ENCODE measurements at regions not wholly inside any gene's neighbourhood (a gene's known extent, or its start where the extent isn't known, plus 50 kb on each side); places are given as distances from the start of the nearest gene placed in this dataset.

DNA sequence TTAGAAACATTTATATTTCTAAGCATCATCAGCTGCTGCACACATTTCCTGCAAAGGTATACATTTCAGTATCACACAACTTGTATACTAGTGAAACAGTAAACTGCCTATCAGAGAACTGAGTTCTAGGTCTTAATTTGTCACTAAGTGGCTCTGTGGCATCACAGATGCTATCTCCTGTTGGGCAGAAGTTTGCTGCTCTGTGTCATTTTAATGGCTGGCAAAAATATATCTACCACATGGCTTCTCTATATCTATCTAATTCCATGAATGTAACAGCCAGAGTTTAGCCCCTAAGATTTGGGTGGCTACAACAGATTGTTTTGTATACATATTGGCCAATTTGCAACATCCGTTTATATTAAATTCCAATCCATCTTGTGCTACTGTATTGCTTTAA, 1231.9 kb upstream of the C9orf72 start:
- Mint-ChIP-seq H3K27ac (no peak overlapping the region), H3K4me3 (no peak overlapping the region), H3K4me1 (no peaks in the 10 kb centered on the region), H3K36me3 (no peaks in the 10 kb centered on the region), H3K27me3 (no peaks in the 10 kb centered on the region), H3K9me3 (no peaks in the 10 kb centered on the region)
- DNase-seq (no peak), ATAC-seq (replicated peaks) (no peak)

DNA sequence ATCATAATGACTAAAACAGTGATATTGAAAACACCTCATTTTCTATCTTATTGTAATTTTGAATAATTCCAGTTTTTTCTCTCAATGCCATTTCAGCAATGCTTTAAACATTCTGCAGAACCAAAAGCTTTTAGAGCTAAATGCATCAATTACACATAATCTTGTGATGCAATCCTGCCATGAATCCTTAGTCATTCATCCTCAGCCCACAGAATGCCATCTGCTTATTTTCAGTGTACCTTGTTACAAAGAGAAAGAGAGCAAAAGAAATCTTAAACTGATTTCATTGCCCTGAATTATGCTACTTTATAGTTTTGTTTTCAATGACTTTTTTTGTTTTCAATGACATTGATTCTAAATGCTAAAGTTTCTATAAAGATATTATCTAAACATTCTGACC, 1234.8 kb upstream of the C9orf72 start:
- no peak for ATAC-seq (replicated peaks)
- no peak overlapping the region for H3K4me3 Mint-ChIP-seq
- DNase-seq = no peak

DNA sequence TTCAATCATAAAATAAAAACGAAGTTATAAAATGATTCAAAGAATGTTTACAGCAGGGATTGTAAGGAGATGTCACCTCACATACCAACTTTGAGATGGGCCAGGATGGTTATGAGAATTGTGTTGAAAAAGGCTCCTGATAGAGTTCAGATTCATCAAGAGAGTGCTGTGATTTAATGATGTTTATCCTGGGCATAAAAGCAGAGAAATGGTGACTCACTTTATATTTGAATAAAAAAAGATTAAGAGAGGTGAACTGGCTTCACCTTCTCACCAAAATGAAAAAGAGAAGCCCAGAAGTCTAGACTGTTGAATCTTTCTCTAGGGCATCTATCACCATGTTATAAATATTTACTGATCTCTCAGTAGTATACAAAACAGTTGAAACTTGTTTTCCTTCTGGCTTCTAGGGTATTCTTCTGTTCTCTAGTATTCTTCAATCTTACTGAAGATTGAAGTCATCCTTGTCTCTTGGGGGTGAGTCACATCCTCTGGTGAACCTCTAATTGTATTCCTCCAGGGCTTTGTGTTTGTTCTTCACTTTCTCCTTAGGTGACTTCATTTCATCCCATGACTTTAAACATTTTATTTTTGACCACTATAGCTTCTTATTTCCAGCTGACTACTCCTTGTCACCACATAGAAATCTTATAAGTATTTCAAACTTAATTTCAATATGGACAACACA, 1237.3 kb upstream of the C9orf72 start:
- H3K4me1 Mint-ChIP-seq = no peaks in the 10 kb centered on the region
- no peaks in the 10 kb centered on the region for H3K36me3 Mint-ChIP-seq
- DNase-seq (no peak), ATAC-seq (replicated peaks) (no peak)
- peaks cover 0 to 1% of the 10 kb centered on the region in 2 donors for H3K9me3 Mint-ChIP-seq
- no peaks in the 10 kb centered on the region for H3K27me3 Mint-ChIP-seq
- H3K27ac Mint-ChIP-seq = no peak overlapping the region
- H3K4me3 Mint-ChIP-seq = no peak overlapping the region

More for the DNA sequence above, 1234.8 kb upstream of the C9orf72 start:
- Mint-ChIP-seq H3K4me1 (no peaks in the 10 kb centered on the region), H3K27ac (no peak overlapping the region), H3K27me3 (no peaks in the 10 kb centered on the region), H3K36me3 (no peaks in the 10 kb centered on the region), H3K9me3 (peaks cover 0 to 1% of the 10 kb centered on the region in 2 donors)

DNA sequence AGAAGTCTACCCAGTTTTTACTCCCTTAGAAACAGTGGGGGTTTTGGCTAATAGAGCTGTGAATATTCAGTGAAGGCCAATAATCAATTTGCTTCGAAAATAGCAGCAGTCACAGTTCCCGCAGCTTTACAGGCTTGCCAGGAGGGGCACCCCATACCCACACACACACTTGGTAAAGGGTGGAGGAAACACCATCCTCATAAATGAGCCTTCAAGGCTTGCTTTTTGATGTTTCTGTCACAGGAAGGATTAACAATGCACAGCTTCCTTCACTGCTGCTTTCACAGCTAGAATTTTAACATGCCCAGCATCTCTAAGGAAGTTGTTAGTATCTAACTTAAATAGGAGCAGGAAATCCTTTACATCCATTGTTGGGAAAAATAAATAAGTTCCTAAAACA, 1247.5 kb upstream of the C9orf72 start:
- Mint-ChIP-seq H3K27ac (no peak overlapping the region), H3K36me3 (no peaks in the 10 kb centered on the region), H3K4me3 (no peak overlapping the region), H3K4me1 (no peaks in the 10 kb centered on the region), H3K9me3 (peaks cover 0 to 4% of the 10 kb centered on the region in 2 donors), H3K27me3 (no peaks in the 10 kb centered on the region)
- ATAC-seq (replicated peaks) (no peak), DNase-seq (no peak)

GRCh38 chr9:28821240-28821639, 1248.0 kb upstream of the C9orf72 start:
- ATAC-seq (replicated peaks) = no peak
- Mint-ChIP-seq H3K27ac (no peak overlapping the region), H3K4me3 (no peak overlapping the region), H3K36me3 (no peaks in the 10 kb centered on the region), H3K9me3 (peaks cover 0 to 4% of the 10 kb centered on the region in 2 donors), H3K27me3 (no peaks in the 10 kb centered on the region), H3K4me1 (no peaks in the 10 kb centered on the region)
- no peak for DNase-seq

- Mint-ChIP-seq H3K27me3 (no peaks in the 10 kb centered on the region), H3K4me3 (no peak overlapping the region), H3K4me1 (no peaks in the 10 kb centered on the region), H3K36me3 (no peaks in the 10 kb centered on the region), H3K27ac (no peak overlapping the region), H3K9me3 (peaks cover 0 to 6% of the 10 kb centered on the region in 2 donors)
- ATAC-seq (replicated peaks) (no peak), DNase-seq (no peak)
Observed at GRCh38 chr9:28824432-28824963, 1251.2 kb upstream of the C9orf72 start.

GRCh38 chr9:28832168-28832770, 1259.0 kb upstream of the C9orf72 start:
- H3K27ac Mint-ChIP-seq = no peak overlapping the region
- peaks cover 0 to 6% of the 10 kb centered on the region in 2 donors for H3K9me3 Mint-ChIP-seq
- no peak for DNase-seq
- no peak for ATAC-seq (replicated peaks)
- no peak overlapping the region for H3K4me3 Mint-ChIP-seq
- no peaks in the 10 kb centered on the region for H3K4me1 Mint-ChIP-seq
- H3K27me3 Mint-ChIP-seq = no peaks in the 10 kb centered on the region
- H3K36me3 Mint-ChIP-seq = no peaks in the 10 kb centered on the region

- Mint-ChIP-seq H3K27me3 (no peaks in the 10 kb centered on the region), H3K4me3 (no peak overlapping the region), H3K4me1 (no peaks in the 10 kb centered on the region), H3K9me3 (peaks cover 3 to 6% of the 10 kb centered on the region in 2 donors), H3K36me3 (no peaks in the 10 kb centered on the region), H3K27ac (no peak overlapping the region)
- ATAC-seq (replicated peaks) (no peak), DNase-seq (no peak)
Observed at GRCh38 chr9:28834156-28834555, 1260.9 kb upstream of the C9orf72 start.

GRCh38 chr9:28839778-28840430, 1266.6 kb upstream of the C9orf72 start:
- no peaks in the 10 kb centered on the region for H3K4me1 Mint-ChIP-seq

DNA sequence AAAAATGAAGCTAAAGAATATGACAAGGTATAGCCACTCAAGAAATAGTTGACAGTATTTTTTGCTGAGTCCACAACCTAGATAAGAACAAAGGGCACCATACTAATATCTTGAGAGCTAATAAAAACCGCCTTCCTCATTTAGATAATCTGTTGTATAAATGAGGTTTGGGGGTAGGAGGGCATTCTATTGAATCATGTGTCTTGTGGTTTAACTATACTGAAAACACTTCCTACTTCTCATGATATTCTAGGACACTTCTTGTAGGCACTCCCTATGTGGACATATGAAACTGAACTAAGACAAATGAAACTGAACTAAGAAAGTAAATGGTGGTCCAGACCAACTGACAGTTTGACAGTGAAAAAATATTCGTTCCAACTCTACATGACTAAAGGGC, 1268.5 kb upstream of the C9orf72 start:
- Mint-ChIP-seq H3K27me3 (no peaks in the 10 kb centered on the region), H3K4me1 (no peaks in the 10 kb centered on the region), H3K4me3 (no peak overlapping the region), H3K27ac (no peak overlapping the region), H3K36me3 (no peaks in the 10 kb centered on the region), H3K9me3 (peaks cover 8% of the 10 kb centered on the region in 2 donors)
- ATAC-seq (replicated peaks) = no peak
- DNase-seq = no peak

More at GRCh38 chr9:28839778-28840430, 1266.6 kb upstream of the C9orf72 start:
- Mint-ChIP-seq H3K27ac (no peak overlapping the region), H3K4me3 (no peak overlapping the region), H3K36me3 (no peaks in the 10 kb centered on the region), H3K27me3 (no peaks in the 10 kb centered on the region), H3K9me3 (peaks cover 8% of the 10 kb centered on the region in 2 donors)
- DNase-seq (no peak), ATAC-seq (replicated peaks) (peak in 1 of 2 donors; percentile 19)

- H3K27ac Mint-ChIP-seq = no peak overlapping the region
- no peak overlapping the region for H3K4me3 Mint-ChIP-seq
- DNase-seq (no peak), ATAC-seq (replicated peaks) (no peak)
- H3K36me3 Mint-ChIP-seq = no peaks in the 10 kb centered on the region
- H3K4me1 Mint-ChIP-seq = no peaks in the 10 kb centered on the region
- H3K9me3 Mint-ChIP-seq = peaks cover 0 to 2% of the 10 kb centered on the region in 2 donors
- H3K27me3 Mint-ChIP-seq = no peaks in the 10 kb centered on the region
Observed at GRCh38 chr9:28847331-28847730, 1274.0 kb upstream of the C9orf72 start.

- DNase-seq = no peak
- H3K4me3 Mint-ChIP-seq = no peak overlapping the region
- H3K27ac Mint-ChIP-seq = no peak overlapping the region
- H3K9me3 Mint-ChIP-seq = no peaks in the 10 kb centered on the region
- no peaks in the 10 kb centered on the region for H3K27me3 Mint-ChIP-seq
- H3K36me3 Mint-ChIP-seq = no peaks in the 10 kb centered on the region
- H3K4me1 Mint-ChIP-seq = no peaks in the 10 kb centered on the region
- ATAC-seq (replicated peaks) = no peak
Observed at GRCh38 chr9:28848671-28849070, 1275.4 kb upstream of the C9orf72 start.

- H3K9me3 Mint-ChIP-seq = no peaks in the 10 kb centered on the region
- ATAC-seq (replicated peaks) (peak in 1 of 2 donors; percentile 48), DNase-seq (no peak)
- H3K27me3 Mint-ChIP-seq = no peaks in the 10 kb centered on the region
- no peaks in the 10 kb centered on the region for H3K4me1 Mint-ChIP-seq
- H3K36me3 Mint-ChIP-seq = no peaks in the 10 kb centered on the region
- no peak overlapping the region for H3K4me3 Mint-ChIP-seq
- H3K27ac Mint-ChIP-seq = no peak overlapping the region
Observed at GRCh38 chr9:28853477-28853876, 1280.2 kb upstream of the C9orf72 start.

GRCh38 chr9:28866951-28867350, 1293.7 kb upstream of the C9orf72 start:
- no peaks in the 10 kb centered on the region for H3K27me3 Mint-ChIP-seq
- no peak overlapping the region for H3K27ac Mint-ChIP-seq
- H3K4me1 Mint-ChIP-seq = no peaks in the 10 kb centered on the region
- DNase-seq (no peak), ATAC-seq (replicated peaks) (no peak)
- H3K4me3 Mint-ChIP-seq = no peak overlapping the region
- H3K36me3 Mint-ChIP-seq = no peaks in the 10 kb centered on the region
- H3K9me3 Mint-ChIP-seq = peaks cover 0 to 5% of the 10 kb centered on the region in 2 donors
